Suprapubic skin (tissue), 4 donors: ENCODE measurements at regions not wholly inside any gene's neighbourhood (a gene's known extent, or its start where the extent isn't known, plus 50 kb on each side); places are given as distances from the start of the nearest gene placed in this dataset.

Source experiments
- EP300 ChIP-seq: sonication (generic); formaldehyde crosslinking; IDR thresholded peaks from one replicate; pipeline ENCODE4 v1.6.1; 2017; ENCODE audit warnings: antibody characterized with exemption
- POLR2A ChIP-seq, 2 donors: fragments of 450-650 bp; IDR thresholded peaks; one replicate each; pipeline ENCODE4 v1.6.1; 2017; ENCODE audit warnings: antibody characterized with exemption in 2 of 2, mild to moderate bottlenecking in 2 of 2, moderate library complexity in 2 of 2
- POLR2AphosphoS5 ChIP-seq, 3 donors: sonication (generic); formaldehyde crosslinking; IDR thresholded peaks; one replicate each; pipeline ENCODE4 v1.6.1; 2017; ENCODE audit warnings: antibody characterized with exemption in 3 of 3
- TF ChIP-seq, protein P1 (sequence below), 2 donors: fragments of 200-600 bp in 1 of 2; fragments of 450-650 bp in 1 of 2; sonication (generic) in 1 of 2; IDR thresholded peaks; one replicate each; pipeline ENCODE4 v1.5.1; 2016 to 2019; ENCODE audit warnings: antibody characterized with exemption in 2 of 2, mild to moderate bottlenecking in 1 of 2, moderate library complexity in 1 of 2

DNA sequence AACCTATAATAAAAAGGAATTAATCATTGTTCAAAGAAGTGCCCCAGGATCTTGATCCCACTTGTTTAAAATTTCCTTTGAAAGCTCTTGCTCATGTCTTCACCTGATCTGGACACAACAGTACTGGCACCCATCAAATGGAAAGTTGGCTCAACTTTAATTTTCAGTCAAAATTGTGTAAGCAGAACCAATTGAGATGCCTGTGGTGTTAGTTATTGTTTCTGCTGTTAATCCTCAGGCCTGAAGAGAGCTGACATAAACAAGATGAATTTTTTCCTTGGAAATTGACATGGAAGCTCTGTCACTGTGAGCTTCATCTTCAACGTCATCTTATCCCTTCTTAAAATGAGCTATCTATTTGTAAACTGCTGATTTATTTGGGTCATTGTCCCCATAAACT, 88.3 kb upstream of the TNFSF4 start:
- TF ChIP-seq POLR2AphosphoS5 (IDR thresholded peaks at IDR 0.05), result no peak
- TF ChIP-seq, protein P1, sequence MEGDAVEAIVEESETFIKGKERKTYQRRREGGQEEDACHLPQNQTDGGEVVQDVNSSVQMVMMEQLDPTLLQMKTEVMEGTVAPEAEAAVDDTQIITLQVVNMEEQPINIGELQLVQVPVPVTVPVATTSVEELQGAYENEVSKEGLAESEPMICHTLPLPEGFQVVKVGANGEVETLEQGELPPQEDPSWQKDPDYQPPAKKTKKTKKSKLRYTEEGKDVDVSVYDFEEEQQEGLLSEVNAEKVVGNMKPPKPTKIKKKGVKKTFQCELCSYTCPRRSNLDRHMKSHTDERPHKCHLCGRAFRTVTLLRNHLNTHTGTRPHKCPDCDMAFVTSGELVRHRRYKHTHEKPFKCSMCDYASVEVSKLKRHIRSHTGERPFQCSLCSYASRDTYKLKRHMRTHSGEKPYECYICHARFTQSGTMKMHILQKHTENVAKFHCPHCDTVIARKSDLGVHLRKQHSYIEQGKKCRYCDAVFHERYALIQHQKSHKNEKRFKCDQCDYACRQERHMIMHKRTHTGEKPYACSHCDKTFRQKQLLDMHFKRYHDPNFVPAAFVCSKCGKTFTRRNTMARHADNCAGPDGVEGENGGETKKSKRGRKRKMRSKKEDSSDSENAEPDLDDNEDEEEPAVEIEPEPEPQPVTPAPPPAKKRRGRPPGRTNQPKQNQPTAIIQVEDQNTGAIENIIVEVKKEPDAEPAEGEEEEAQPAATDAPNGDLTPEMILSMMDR (IDR thresholded peaks at IDR 0.05), result no peak
- no peak for TF ChIP-seq POLR2A (IDR thresholded peaks at IDR 0.05)
- no peak for TF ChIP-seq EP300
